A549 (cell line): ENCODE measurements at regions not wholly inside any gene's neighbourhood (a gene's known extent, or its start where the extent isn't known, plus 50 kb on each side); places are given as distances from the start of the nearest gene placed in this dataset.

Source experiments
- CEBPB ChIP-seq, 2 experiments: fragments of >200 bp in 1 of 2; sonication (Bioruptor Twin) in 1 of 2; formaldehyde crosslinking in 1 of 2; IDR thresholded peaks; 2 replicates each; pipeline ENCODE4 v1.6.1; 2012 to 2016
- EHMT2 ChIP-seq: fragments of 200-600 bp; sonication (generic); IDR thresholded peaks from 2 replicates; pipeline ENCODE4 v1.6.1; 2016; ENCODE audit warnings: antibody characterized with exemption, low read depth, mild to moderate bottlenecking, moderate library complexity
- EP300 ChIP-seq, 2 experiments: fragments of >200 bp; sonication (Bioruptor Twin); formaldehyde crosslinking; IDR thresholded peaks; 2 replicates in 1 of 2; 3 replicates in 1 of 2; pipeline ENCODE4 v1.6.1; 2016 to 2017
- JUN ChIP-seq, 2 experiments: fragments of >200 bp; sonication (Bioruptor Twin); formaldehyde crosslinking; IDR thresholded peaks; 2 replicates in 1 of 2; 3 replicates in 1 of 2; pipeline ENCODE4 v1.6.1; 2016 to 2017
- POLR2A ChIP-seq: IDR thresholded peaks from 2 replicates; pipeline ENCODE4 v1.6.1; 2012; ENCODE audit warnings: mild to moderate bottlenecking, low read length
- RAD21 ChIP-seq, 2 experiments: fragments of >200 bp in 1 of 2; sonication (Bioruptor Twin) in 1 of 2; formaldehyde crosslinking in 1 of 2; IDR thresholded peaks in 1 of 2; conservative IDR thresholded peaks in 1 of 2; 2 replicates in 1 of 2; 3 replicates in 1 of 2; pipeline ENCODE4 v1.6.1; 2012 to 2018; ENCODE audit warnings: inconsistent platforms in 1 of 2
- TF ChIP-seq, protein P1 (sequence below): fragments of >200 bp; sonication (Bioruptor Twin); formaldehyde crosslinking; IDR thresholded peaks from 3 replicates; pipeline ENCODE4 v1.5.1; 2016
- TF ChIP-seq, protein P2 (sequence below): fragments of 250-450 bp; sonication (Bioruptor Pico); IDR thresholded peaks from 2 replicates; pipeline ENCODE4 v1.5.0; 2021; ENCODE audit warnings: mild to moderate bottlenecking, moderate library complexity, borderline replicate concordance
- TF ChIP-seq, protein P3 (sequence below): IDR thresholded peaks from 2 replicates; pipeline ENCODE4 v1.6.1; 2012

DNA sequence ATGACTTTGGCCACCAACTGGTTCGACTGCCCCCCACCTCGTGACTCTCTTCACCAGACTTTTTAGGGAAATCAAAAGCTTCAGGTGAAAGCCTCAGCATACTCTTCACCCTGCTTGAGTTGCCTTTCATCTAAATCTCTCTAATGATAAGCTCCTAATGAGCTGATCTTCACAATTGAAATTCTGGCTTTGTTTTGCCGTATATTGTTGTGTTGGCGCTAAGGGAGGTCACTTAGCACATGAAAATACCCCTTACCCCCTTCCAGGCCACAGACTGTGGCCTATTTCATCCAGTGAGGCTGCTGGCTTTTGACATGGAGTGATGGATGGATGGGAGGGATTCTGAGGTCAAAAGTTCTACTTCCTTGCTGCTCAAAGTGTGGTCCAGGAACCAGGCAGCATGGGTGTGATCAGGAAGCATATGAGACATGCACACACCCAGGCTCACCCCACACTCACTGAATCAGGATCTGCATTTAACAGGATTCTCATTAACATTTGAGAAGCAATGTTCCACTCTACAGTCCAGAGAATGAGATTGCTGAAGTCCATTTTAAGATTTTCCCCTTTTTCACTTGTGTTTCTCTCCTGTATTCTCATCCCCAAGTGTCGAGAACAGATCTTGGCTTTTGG is 131.4 kb downstream of the DACT1 start:
- TF ChIP-seq, protein P1, sequence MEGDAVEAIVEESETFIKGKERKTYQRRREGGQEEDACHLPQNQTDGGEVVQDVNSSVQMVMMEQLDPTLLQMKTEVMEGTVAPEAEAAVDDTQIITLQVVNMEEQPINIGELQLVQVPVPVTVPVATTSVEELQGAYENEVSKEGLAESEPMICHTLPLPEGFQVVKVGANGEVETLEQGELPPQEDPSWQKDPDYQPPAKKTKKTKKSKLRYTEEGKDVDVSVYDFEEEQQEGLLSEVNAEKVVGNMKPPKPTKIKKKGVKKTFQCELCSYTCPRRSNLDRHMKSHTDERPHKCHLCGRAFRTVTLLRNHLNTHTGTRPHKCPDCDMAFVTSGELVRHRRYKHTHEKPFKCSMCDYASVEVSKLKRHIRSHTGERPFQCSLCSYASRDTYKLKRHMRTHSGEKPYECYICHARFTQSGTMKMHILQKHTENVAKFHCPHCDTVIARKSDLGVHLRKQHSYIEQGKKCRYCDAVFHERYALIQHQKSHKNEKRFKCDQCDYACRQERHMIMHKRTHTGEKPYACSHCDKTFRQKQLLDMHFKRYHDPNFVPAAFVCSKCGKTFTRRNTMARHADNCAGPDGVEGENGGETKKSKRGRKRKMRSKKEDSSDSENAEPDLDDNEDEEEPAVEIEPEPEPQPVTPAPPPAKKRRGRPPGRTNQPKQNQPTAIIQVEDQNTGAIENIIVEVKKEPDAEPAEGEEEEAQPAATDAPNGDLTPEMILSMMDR, result no peak
- TF ChIP-seq POLR2A (no peak), RAD21 (conservative IDR thresholded peaks at IDR 0.05 in 1 of 2, IDR thresholded peaks at IDR 0.05 in 1 of 2) (no peak), EP300 (IDR thresholded peaks at IDR 0.05) (no peak), JUN (IDR thresholded peaks at IDR 0.05) (no peak), EHMT2 (no peak), CEBPB (IDR thresholded peaks at IDR 0.05) (no peak)
- TF ChIP-seq, protein P2, sequence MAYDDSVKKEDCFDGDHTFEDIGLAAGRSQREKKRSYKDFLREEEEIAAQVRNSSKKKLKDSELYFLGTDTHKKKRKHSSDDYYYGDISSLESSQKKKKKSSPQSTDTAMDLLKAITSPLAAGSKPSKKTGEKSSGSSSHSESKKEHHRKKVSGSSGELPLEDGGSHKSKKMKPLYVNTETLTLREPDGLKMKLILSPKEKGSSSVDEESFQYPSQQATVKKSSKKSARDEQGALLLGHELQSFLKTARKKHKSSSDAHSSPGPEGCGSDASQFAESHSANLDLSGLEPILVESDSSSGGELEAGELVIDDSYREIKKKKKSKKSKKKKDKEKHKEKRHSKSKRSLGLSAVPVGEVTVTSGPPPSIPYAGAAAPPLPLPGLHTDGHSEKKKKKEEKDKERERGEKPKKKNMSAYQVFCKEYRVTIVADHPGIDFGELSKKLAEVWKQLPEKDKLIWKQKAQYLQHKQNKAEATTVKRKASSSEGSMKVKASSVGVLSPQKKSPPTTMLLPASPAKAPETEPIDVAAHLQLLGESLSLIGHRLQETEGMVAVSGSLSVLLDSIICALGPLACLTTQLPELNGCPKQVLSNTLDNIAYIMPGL (CRISPR knock-in tag), result no peak
- TF ChIP-seq, protein P3, sequence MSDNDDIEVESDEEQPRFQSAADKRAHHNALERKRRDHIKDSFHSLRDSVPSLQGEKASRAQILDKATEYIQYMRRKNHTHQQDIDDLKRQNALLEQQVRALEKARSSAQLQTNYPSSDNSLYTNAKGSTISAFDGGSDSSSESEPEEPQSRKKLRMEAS, result no peak
